ENCODE measurements at regions not wholly inside any gene's neighbourhood (a gene's known extent, or its start where the extent isn't known, plus 50 kb on each side); places are given as distances from the start of the nearest gene placed in this dataset.

DNA sequence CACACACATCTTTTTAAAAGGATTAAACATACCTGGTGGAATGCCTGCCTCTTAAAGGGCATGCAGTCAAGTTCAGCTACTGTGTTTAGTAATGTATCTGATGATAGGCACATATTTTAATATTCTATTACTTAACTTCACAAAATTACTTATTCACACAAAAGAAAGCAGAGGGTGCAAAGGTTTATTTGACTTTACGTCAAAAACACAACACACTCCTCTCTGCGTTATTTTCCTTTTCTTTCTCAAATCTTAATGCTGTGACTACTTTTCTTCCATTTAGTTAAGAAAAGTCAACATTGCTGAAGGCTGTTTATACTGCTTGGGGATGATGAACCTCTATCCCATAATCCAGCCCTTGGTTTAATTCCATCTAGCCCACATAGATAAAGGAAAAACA, 127.9 kb upstream of the ST6GAL2 start:
- Mint-ChIP-seq H3K9me3 (ENCODE audit: unreplicated experiment) (no peaks in the 10 kb centered on the region), H3K4me1 (ENCODE audit: low read depth, unreplicated experiment) (no peaks in the 10 kb centered on the region), H3K4me3 (ENCODE audit: unreplicated experiment) (no peak overlapping the region), H3K27ac (ENCODE audit: unreplicated experiment) (no peak overlapping the region), H3K36me3 (ENCODE audit: insufficient read depth, unreplicated experiment) (no peaks in the 10 kb centered on the region), H3K27me3 (ENCODE audit: insufficient read depth, unreplicated experiment) (peaks cover 2% of the 10 kb centered on the region)
- no peak overlapping the region for H3K4me3 ChIP-seq (ENCODE audit: low read depth, low read length)
- no TSS peak for BruUV-seq (replicated peaks)
- no peak for DNase-seq
- no peaks in the 10 kb centered on the region for H3K27me3 ChIP-seq (replicated peaks; ENCODE audit: control insufficient read depth, insufficient read depth, low read length)
- POLR2A ChIA-PET: no interaction called here
- TF ChIP-seq CTCF (IDR thresholded peaks at IDR 0.05; ENCODE audit: insufficient read depth in 1 of 2, low read depth in 1 of 2, low read length in 1 of 2, severe bottlenecking in 1 of 2, unreplicated experiment in 1 of 2): no peak
- H3K36me3 ChIP-seq (ENCODE audit: control insufficient read depth, insufficient read depth, low read length): no peaks in the 10 kb centered on the region
- intact Hi-C loops (cut with micrococcal nuclease; ENCODE audit: unreplicated experiment): no loop called here
- no peaks in the 10 kb centered on the region for H3K9me3 ChIP-seq
- CTCF ChIA-PET: no interaction called here
- H3K4me1 ChIP-seq: no peaks in the 10 kb centered on the region

GRCh38 chr2:107018366-107018765, 132.4 kb upstream of the ST6GAL2 start:
- Mint-ChIP-seq H3K4me3 (ENCODE audit: unreplicated experiment) (no peak overlapping the region), H3K4me1 (ENCODE audit: low read depth, unreplicated experiment) (no peaks in the 10 kb centered on the region), H3K36me3 (ENCODE audit: insufficient read depth, unreplicated experiment) (no peaks in the 10 kb centered on the region), H3K9me3 (ENCODE audit: unreplicated experiment) (no peaks in the 10 kb centered on the region), H3K27ac (ENCODE audit: unreplicated experiment) (no peak overlapping the region), H3K27me3 (ENCODE audit: insufficient read depth, unreplicated experiment) (no peaks in the 10 kb centered on the region)
- ChIA-PET POLR2A (no interaction called here), CTCF (no interaction called here)
- Histone ChIP-seq H3K9me3 (no peaks in the 10 kb centered on the region), H3K27me3 (replicated peaks; ENCODE audit: control insufficient read depth, insufficient read depth, low read length) (no peaks in the 10 kb centered on the region), H3K4me1 (no peaks in the 10 kb centered on the region), H3K36me3 (ENCODE audit: control insufficient read depth, insufficient read depth, low read length) (no peaks in the 10 kb centered on the region), H3K4me3 (ENCODE audit: low read depth, low read length) (no peak overlapping the region)
- TF ChIP-seq CTCF (IDR thresholded peaks at IDR 0.05; ENCODE audit: insufficient read depth in 1 of 2, low read depth in 1 of 2, low read length in 1 of 2, severe bottlenecking in 1 of 2, unreplicated experiment in 1 of 2): no peak
- no TSS peak for BruUV-seq (replicated peaks)
- DNase-seq: no peak
- intact Hi-C loops (cut with micrococcal nuclease; ENCODE audit: unreplicated experiment): no loop called here

DNA sequence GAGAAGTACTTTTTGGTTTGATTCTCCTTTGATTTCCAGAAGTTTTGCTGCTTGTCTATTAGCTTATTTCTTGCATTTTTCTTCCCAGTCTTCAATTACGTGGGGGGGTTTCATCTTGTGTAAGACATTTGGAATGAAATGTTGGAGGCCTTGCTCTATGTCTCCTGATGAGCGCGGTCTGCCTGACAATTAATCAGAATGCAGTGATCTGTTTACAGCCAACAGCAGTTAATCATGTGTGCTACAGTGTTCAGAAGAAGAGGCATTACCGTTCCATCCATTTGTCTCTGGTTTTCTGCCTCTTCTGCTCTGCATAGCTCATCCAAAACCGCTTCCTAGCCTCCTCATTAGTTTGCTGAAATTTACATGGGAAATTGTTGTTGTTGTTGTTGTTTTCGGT, 134.4 kb upstream of the ST6GAL2 start:
- no peaks in the 10 kb centered on the region for H3K9me3 Mint-ChIP-seq (ENCODE audit: unreplicated experiment)
- no peak overlapping the region for H3K27ac Mint-ChIP-seq (ENCODE audit: unreplicated experiment)
- no peaks in the 10 kb centered on the region for H3K4me1 Mint-ChIP-seq (ENCODE audit: low read depth, unreplicated experiment)
- intact Hi-C loops (cut with micrococcal nuclease; ENCODE audit: unreplicated experiment): no loop called here
- BruUV-seq (replicated peaks): no TSS peak
- TF ChIP-seq CTCF (IDR thresholded peaks at IDR 0.05; ENCODE audit: insufficient read depth in 1 of 2, low read depth in 1 of 2, low read length in 1 of 2, severe bottlenecking in 1 of 2, unreplicated experiment in 1 of 2): no peak
- no peaks in the 10 kb centered on the region for H3K27me3 ChIP-seq (replicated peaks; ENCODE audit: control insufficient read depth, insufficient read depth, low read length)
- H3K4me3 ChIP-seq (ENCODE audit: low read depth, low read length): no peak overlapping the region
- POLR2A ChIA-PET: no interaction called here
- H3K36me3 Mint-ChIP-seq (ENCODE audit: insufficient read depth, unreplicated experiment): no peaks in the 10 kb centered on the region
- no peak for DNase-seq
- H3K36me3 ChIP-seq (ENCODE audit: control insufficient read depth, insufficient read depth, low read length): no peaks in the 10 kb centered on the region
- no peaks in the 10 kb centered on the region for H3K27me3 Mint-ChIP-seq (ENCODE audit: insufficient read depth, unreplicated experiment)
- no peak overlapping the region for H3K4me3 Mint-ChIP-seq (ENCODE audit: unreplicated experiment)
- no peaks in the 10 kb centered on the region for H3K9me3 ChIP-seq
- H3K4me1 ChIP-seq: no peaks in the 10 kb centered on the region
- CTCF ChIA-PET: no interaction called here
